H1 (cell line): ENCODE measurements at regions not wholly inside any gene's neighbourhood (a gene's known extent, or its start where the extent isn't known, plus 50 kb on each side); places are given as distances from the start of the nearest gene placed in this dataset.

Experiments
- CBX5 ChIP-seq: fragments of 300-800, 300-1000 bp; sonication (generic); IDR thresholded peaks from 2 replicates; pipeline ENCODE4 v1.7.1; 2016; ENCODE audit warnings: antibody characterized with exemption, low read length, low read depth
- JUN ChIP-seq: IDR thresholded peaks from 2 replicates; pipeline ENCODE4 v1.6.1; 2011; ENCODE audit warnings: low read depth, mild to moderate bottlenecking, improper control_type of control experiment, low read length
- PHF8 ChIP-seq: fragments of 200-600 bp; sonication (generic); conservative IDR thresholded peaks from 2 replicates; pipeline ENCODE4 v1.7.1; 2012; ENCODE audit warnings: low read depth, mild to moderate bottlenecking, inconsistent platforms, low read length, moderate library complexity
- RBBP5 ChIP-seq: IDR thresholded peaks from 2 replicates; pipeline ENCODE4 v1.7.1; 2012; ENCODE audit warnings: low read depth, mild to moderate bottlenecking, inconsistent platforms, low read length, moderate library complexity, borderline replicate concordance
- ZNF274 ChIP-seq: IDR thresholded peaks from 2 replicates; pipeline ENCODE4 v1.7.0; 2012; ENCODE audit warnings: low read length, borderline replicate concordance; ENCODE audit errors: extremely low read depth
- TF ChIP-seq, protein P1 (sequence below): IDR thresholded peaks from 2 replicates; pipeline ENCODE4 v1.6.1; 2012; ENCODE audit warnings: inconsistent platforms

DNA sequence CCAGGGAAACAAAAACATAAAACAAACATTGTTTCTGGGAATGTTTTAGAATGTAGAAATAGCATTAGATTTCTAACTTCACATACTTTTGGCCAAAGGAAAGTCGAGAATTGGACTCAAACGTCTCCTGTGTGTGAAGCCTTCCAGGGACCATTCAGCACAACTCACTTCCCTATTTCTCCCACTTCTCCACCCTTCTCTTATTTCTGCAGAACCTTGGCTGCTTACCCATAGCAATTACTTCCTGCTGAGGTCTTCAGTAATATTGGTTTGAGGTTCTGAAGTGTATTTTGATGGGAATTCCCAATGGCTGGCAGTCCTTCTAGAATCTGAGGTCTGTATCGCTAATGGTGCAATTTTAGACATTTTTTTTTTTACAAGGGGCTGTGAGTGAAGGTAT lies 158.3 kb upstream of the SNX19 start (continued):
- TF ChIP-seq, protein P1, sequence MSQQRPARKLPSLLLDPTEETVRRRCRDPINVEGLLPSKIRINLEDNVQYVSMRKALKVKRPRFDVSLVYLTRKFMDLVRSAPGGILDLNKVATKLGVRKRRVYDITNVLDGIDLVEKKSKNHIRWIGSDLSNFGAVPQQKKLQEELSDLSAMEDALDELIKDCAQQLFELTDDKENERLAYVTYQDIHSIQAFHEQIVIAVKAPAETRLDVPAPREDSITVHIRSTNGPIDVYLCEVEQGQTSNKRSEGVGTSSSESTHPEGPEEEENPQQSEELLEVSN = no peak
- TF ChIP-seq CBX5 (no peak), PHF8 (no peak), JUN (no peak), RBBP5 (no peak), ZNF274 (no peak)
- TF ChIP-seq, all 59 proteins: peak for 0
